ENCODE measurements at regions not wholly inside any gene's neighbourhood (a gene's known extent, or its start where the extent isn't known, plus 50 kb on each side); places are given as distances from the start of the nearest gene placed in this dataset.

- DNase-seq (ENCODE audit: low read depth) = no peak
- H3K4me3 ChIP-seq (ENCODE audit: low read length) = no peak overlapping the region
- no peak for TF ChIP-seq CTCF (conservative IDR thresholded peaks at IDR 0.05; ENCODE audit: low read depth, low read length)
These were observed 57.4 kb upstream of the AJAP1 start for GRCh38 chr1:4597020-4597419.

GRCh38 chr1:4598561-4598960, 55.8 kb upstream of the AJAP1 start:
- H3K4me3 ChIP-seq (ENCODE audit: low read length) = no peak overlapping the region
- TF ChIP-seq CTCF (conservative IDR thresholded peaks at IDR 0.05; ENCODE audit: low read depth, low read length) = no peak
- DNase-seq (ENCODE audit: low read depth) = no peak

GRCh38 chr1:4599521-4599920, 54.9 kb upstream of the AJAP1 start:
- H3K4me3 ChIP-seq (ENCODE audit: low read length) = no peak overlapping the region
- no peak for TF ChIP-seq CTCF (conservative IDR thresholded peaks at IDR 0.05; ENCODE audit: low read depth, low read length)
- no peak for DNase-seq (ENCODE audit: low read depth)

GRCh38 chr1:4599951-4600481, 54.4 kb upstream of the AJAP1 start:
- no peak for DNase-seq (ENCODE audit: low read depth)
- no peak for TF ChIP-seq CTCF (conservative IDR thresholded peaks at IDR 0.05; ENCODE audit: low read depth, low read length)
- H3K4me3 ChIP-seq (ENCODE audit: low read length) = no peak overlapping the region

- no peak for DNase-seq (ENCODE audit: low read depth)
- no peak for TF ChIP-seq CTCF (conservative IDR thresholded peaks at IDR 0.05; ENCODE audit: low read depth, low read length)
- no peak overlapping the region for H3K4me3 ChIP-seq (ENCODE audit: low read length)
These were observed 53.6 kb upstream of the AJAP1 start for GRCh38 chr1:4600615-4601460.

GRCh38 chr1:4601941-4602340, 52.5 kb upstream of the AJAP1 start:
- DNase-seq (ENCODE audit: low read depth) = no peak
- TF ChIP-seq CTCF (conservative IDR thresholded peaks at IDR 0.05; ENCODE audit: low read depth, low read length) = no peak

More at GRCh38 chr1:4601941-4602340, 52.5 kb upstream of the AJAP1 start:
- no peak overlapping the region for H3K4me3 ChIP-seq (ENCODE audit: low read length)
